ENCODE measurements at regions not wholly inside any gene's neighbourhood (a gene's known extent, or its start where the extent isn't known, plus 50 kb on each side); places are given as distances from the start of the nearest gene placed in this dataset.

DNA sequence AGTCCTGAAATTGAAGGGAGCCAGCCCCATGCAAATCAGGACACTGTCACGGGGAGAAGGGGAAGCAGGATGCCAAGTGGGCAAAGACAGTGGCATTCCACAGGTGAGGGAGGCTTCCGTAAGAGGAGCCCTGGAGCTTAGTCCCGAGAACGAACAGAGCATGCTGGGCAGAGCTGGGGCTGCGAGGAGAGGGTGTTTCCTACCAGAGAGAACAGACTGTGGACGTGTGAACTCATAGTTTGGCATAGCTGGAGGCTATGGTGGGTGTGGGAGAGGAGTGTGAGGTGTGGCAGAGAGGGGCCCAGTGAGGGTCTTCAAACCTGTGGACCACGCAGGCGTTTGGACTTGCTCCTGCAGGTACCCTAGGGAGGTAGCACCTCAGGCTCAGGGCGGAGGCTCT lies 102.8 kb upstream of the SMIM23 start:
- no peaks in the 10 kb centered on the region for H3K9me2 ChIP-seq (ENCODE audit: insufficient read depth, low read length)
- H3K9me3 ChIP-seq (ENCODE audit: low read length): no peaks in the 10 kb centered on the region
- H3F3A ChIP-seq (ENCODE audit: insufficient read depth, low read length, poor library complexity, severe bottlenecking): no peaks in the 10 kb centered on the region
- H3K9ac ChIP-seq (ENCODE audit: low read length): no peak overlapping the region
- H3K27me3 ChIP-seq (ENCODE audit: insufficient read depth, low read depth, low read length): no peaks in the 10 kb centered on the region
- no peak overlapping the region for H3K4me2 ChIP-seq (ENCODE audit: low read length)
- H3K27ac ChIP-seq (ENCODE audit: low read length): no peak overlapping the region
- H2AFZ ChIP-seq (ENCODE audit: low read depth, low read length): no peak overlapping the region
- TF ChIP-seq RAD21 (conservative IDR thresholded peaks at IDR 0.05): no peak
- no peak for TF ChIP-seq POLR2AphosphoS5 (IDR thresholded peaks at IDR 0.05)
- no peak for TF ChIP-seq EP300 (conservative IDR thresholded peaks at IDR 0.05; ENCODE audit: poor library complexity, severe bottlenecking)
- TF ChIP-seq, protein P1, sequence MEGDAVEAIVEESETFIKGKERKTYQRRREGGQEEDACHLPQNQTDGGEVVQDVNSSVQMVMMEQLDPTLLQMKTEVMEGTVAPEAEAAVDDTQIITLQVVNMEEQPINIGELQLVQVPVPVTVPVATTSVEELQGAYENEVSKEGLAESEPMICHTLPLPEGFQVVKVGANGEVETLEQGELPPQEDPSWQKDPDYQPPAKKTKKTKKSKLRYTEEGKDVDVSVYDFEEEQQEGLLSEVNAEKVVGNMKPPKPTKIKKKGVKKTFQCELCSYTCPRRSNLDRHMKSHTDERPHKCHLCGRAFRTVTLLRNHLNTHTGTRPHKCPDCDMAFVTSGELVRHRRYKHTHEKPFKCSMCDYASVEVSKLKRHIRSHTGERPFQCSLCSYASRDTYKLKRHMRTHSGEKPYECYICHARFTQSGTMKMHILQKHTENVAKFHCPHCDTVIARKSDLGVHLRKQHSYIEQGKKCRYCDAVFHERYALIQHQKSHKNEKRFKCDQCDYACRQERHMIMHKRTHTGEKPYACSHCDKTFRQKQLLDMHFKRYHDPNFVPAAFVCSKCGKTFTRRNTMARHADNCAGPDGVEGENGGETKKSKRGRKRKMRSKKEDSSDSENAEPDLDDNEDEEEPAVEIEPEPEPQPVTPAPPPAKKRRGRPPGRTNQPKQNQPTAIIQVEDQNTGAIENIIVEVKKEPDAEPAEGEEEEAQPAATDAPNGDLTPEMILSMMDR (IDR thresholded peaks at IDR 0.05; ENCODE audit: poor library complexity, severe bottlenecking): no peak
- no peak for TF ChIP-seq SMC3 (conservative IDR thresholded peaks at IDR 0.05; ENCODE audit: poor library complexity)
- no peak for TF ChIP-seq TAF1 (IDR thresholded peaks at IDR 0.05; ENCODE audit: low read depth)
- TF ChIP-seq EZH2 (IDR thresholded peaks at IDR 0.05; ENCODE audit: borderline replicate concordance, insufficient read depth, low read length, poor library complexity, severe bottlenecking): no peak
- TF ChIP-seq, protein P2, sequence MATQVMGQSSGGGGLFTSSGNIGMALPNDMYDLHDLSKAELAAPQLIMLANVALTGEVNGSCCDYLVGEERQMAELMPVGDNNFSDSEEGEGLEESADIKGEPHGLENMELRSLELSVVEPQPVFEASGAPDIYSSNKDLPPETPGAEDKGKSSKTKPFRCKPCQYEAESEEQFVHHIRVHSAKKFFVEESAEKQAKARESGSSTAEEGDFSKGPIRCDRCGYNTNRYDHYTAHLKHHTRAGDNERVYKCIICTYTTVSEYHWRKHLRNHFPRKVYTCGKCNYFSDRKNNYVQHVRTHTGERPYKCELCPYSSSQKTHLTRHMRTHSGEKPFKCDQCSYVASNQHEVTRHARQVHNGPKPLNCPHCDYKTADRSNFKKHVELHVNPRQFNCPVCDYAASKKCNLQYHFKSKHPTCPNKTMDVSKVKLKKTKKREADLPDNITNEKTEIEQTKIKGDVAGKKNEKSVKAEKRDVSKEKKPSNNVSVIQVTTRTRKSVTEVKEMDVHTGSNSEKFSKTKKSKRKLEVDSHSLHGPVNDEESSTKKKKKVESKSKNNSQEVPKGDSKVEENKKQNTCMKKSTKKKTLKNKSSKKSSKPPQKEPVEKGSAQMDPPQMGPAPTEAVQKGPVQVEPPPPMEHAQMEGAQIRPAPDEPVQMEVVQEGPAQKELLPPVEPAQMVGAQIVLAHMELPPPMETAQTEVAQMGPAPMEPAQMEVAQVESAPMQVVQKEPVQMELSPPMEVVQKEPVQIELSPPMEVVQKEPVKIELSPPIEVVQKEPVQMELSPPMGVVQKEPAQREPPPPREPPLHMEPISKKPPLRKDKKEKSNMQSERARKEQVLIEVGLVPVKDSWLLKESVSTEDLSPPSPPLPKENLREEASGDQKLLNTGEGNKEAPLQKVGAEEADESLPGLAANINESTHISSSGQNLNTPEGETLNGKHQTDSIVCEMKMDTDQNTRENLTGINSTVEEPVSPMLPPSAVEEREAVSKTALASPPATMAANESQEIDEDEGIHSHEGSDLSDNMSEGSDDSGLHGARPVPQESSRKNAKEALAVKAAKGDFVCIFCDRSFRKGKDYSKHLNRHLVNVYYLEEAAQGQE (IDR thresholded peaks at IDR 0.05; ENCODE audit: borderline replicate concordance): no peak
- TF ChIP-seq MXI1 (conservative IDR thresholded peaks at IDR 0.05; ENCODE audit: poor library complexity, severe bottlenecking): no peak
- no peaks in the 10 kb centered on the region for H4K20me1 ChIP-seq (ENCODE audit: insufficient read depth)
- H3K4me3 ChIP-seq (ENCODE audit: low read length): no peak overlapping the region
- H3K36me3 ChIP-seq (ENCODE audit: insufficient read depth, low read length): no peaks in the 10 kb centered on the region
- H3K79me2 ChIP-seq (replicated peaks; ENCODE audit: insufficient read depth, low read length): no peaks in the 10 kb centered on the region

DNA sequence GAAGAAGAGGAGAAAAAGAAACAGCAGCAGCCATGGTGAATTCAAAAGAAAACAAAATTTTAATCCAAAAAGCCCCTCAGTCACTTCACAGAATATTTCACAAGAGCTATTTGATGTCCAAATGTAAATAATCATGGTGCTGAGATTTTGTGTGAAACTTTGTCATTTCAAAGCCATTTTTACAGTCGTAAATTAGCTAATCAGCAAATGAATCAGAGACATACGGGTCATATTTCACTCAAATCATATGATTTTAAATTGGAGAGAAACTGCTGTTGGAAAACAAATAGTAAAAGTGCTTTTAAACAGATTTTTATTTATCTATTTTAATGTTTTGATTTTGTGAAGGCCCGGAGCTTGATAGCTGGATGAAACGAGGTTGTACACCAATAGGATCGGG lies 101.4 kb upstream of the SMIM23 start:
- Histone ChIP-seq H3K9me3 (ENCODE audit: low read length) (no peaks in the 10 kb centered on the region), H4K20me1 (ENCODE audit: insufficient read depth) (no peaks in the 10 kb centered on the region), H3K9ac (ENCODE audit: low read length) (no peak overlapping the region), H3K79me2 (replicated peaks; ENCODE audit: insufficient read depth, low read length) (no peaks in the 10 kb centered on the region), H3K27me3 (ENCODE audit: insufficient read depth, low read depth, low read length) (no peaks in the 10 kb centered on the region), H3K9me2 (ENCODE audit: insufficient read depth, low read length) (no peaks in the 10 kb centered on the region), H3K4me2 (ENCODE audit: low read length) (no peak overlapping the region), H3K4me3 (ENCODE audit: low read length) (no peak overlapping the region), H2AFZ (ENCODE audit: low read depth, low read length) (no peak overlapping the region), H3K27ac (ENCODE audit: low read length) (no peak overlapping the region), H3K36me3 (ENCODE audit: insufficient read depth, low read length) (no peaks in the 10 kb centered on the region), H3F3A (ENCODE audit: insufficient read depth, low read length, poor library complexity, severe bottlenecking) (no peaks in the 10 kb centered on the region)
- TF ChIP-seq EZH2 (IDR thresholded peaks at IDR 0.05; ENCODE audit: borderline replicate concordance, insufficient read depth, low read length, poor library complexity, severe bottlenecking): no peak

All from neural cell (in vitro differentiated cells).